HG03196 (cell line): ENCODE measurements at regions not wholly inside any gene's neighbourhood (a gene's known extent, or its start where the extent isn't known, plus 50 kb on each side); places are given as distances from the start of the nearest gene placed in this dataset.

Source experiments
- ATAC-seq: cut with Tn5 transposase; IDR thresholded peaks from one replicate; pipeline ENCODE4 v1.9.1; 2021; ENCODE audit not compliant: unreplicated experiment

- no peak for ATAC-seq
Measured at GRCh38 chr16:17676171-17676570, 205.4 kb upstream of the XYLT1 start.

DNA sequence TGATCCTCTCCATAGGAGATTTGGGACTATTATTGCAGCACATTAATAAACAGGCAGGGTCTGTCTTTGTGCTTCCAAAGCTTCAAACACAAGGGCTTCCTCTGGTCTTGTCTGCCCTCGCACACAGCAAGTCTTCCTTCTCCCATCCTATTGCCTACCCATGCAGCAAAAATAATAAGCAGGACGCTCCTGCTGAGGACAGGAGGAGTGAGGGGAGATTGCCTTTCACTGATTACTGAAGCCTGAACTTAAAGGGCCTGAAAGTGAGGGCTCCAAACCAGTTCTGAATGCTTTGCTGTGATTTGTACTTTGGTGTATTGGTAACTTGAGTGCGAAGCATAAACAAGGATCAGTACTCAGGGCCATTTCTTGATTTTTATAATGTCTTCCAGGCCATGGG, 197.6 kb upstream of the XYLT1 start:
- no peak for ATAC-seq

- no peak for ATAC-seq
Measured at GRCh38 chr16:17666293-17666692, 195.5 kb upstream of the XYLT1 start.

DNA sequence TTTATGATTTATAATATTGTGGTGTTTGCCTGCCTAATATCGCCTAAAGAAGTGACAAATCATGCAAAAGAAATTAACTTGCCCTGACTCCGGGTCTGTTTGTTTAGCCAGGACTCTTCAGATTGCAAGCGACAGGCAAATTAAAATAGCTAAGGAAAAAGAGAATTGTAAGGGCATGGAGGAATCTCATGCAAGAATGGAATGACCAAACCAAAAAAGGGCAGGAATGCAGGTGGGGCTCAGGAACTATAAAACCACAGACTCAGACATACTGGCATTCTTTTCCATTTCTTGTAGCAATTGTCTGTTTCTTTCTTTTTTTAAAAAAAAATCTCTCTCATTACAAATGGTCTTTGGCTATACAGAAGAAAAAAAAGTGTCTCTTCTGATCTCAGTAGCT, 188.1 kb upstream of the XYLT1 start:
- no peak for ATAC-seq

GRCh38 chr16:17657045-17657444, 186.3 kb upstream of the XYLT1 start:
- ATAC-seq = no peak

DNA sequence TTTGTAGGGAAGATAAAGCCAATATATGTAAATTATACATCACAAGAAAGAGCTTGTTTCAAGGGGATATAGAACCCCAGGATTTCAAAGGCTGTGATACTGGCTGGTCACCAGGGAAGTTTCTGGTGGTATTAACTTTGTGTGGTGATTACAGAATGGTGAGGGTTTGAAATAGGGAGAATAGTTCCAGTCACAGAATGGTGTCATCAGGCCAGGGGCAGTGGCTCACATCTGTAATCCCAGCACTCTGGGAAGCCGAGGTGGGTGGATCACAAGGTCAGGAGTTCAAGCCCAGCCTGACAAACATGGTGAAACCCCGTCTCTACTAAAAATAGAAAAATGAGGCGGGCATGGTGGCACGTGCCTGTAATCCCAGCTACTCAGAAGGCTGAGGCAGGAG, 183.8 kb upstream of the XYLT1 start:
- ATAC-seq = no peak

- ATAC-seq = no peak
Measured at GRCh38 chr16:17654142-17654541, 183.4 kb upstream of the XYLT1 start.

GRCh38 chr16:17647879-17648872, 177.4 kb upstream of the XYLT1 start:
- ATAC-seq = no peak

DNA sequence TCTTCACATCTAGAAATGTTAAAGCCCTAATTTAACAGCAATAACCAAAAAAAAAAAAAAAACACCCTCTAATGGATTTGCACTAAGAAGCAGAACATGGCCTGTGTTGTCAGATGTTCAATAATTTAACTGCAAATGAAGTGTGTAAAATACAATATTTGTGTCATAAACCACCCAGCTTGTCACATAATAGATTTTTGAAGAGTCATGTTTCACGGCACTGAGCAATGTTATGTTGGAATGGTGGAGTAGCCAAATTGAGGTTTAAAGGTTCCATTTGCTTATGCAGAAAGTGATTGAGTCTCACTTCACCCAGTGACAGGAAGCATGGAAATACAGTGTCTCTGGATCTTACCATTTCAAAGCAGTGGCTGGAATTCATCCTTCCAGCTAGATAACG, 173.2 kb upstream of the XYLT1 start:
- no peak for ATAC-seq

GRCh38 chr16:17641990-17642389, 171.2 kb upstream of the XYLT1 start:
- ATAC-seq = no peak

GRCh38 chr16:17638134-17638533, 167.4 kb upstream of the XYLT1 start:
- no peak for ATAC-seq

GRCh38 chr16:17635183-17635582, 164.4 kb upstream of the XYLT1 start:
- ATAC-seq = no peak

- no peak for ATAC-seq
Measured at GRCh38 chr16:17633181-17633951, 162.6 kb upstream of the XYLT1 start.

- no peak for ATAC-seq
Measured at GRCh38 chr16:17632667-17633066, 161.9 kb upstream of the XYLT1 start.

- ATAC-seq = no peak
Measured at GRCh38 chr16:17629936-17630335, 159.2 kb upstream of the XYLT1 start.

GRCh38 chr16:17628983-17629382, 158.2 kb upstream of the XYLT1 start:
- no peak for ATAC-seq

GRCh38 chr16:17622366-17622765, 151.6 kb upstream of the XYLT1 start:
- ATAC-seq = no peak

GRCh38 chr16:17619261-17619660, 148.5 kb upstream of the XYLT1 start:
- no peak for ATAC-seq

DNA sequence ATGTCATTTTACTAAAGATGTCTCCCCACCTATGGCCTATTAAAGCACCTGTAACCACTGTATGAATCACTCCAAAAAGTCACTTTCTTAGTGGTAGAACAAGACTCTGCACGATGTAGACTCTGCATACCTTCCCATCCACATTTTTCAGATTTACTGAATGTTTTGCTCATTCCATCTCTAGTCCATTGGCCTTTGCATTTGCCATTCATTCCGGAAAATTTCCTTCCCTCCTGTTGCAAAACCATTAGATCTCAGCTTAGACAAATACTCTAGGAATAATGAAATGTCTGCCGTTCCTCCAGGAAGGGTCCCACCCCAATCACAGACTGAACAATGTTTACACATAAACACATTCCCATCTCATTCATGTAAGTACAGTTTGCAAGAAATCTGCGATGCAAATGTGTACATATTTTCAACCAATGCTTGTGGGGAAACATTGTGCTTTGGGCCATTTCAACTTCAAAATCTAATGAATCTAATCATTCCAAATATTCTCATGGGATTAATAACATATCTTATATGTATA, 146.3 kb upstream of the XYLT1 start:
- no peak for ATAC-seq

- no peak for ATAC-seq
Measured at GRCh38 chr16:17612336-17612735, 141.6 kb upstream of the XYLT1 start.

DNA sequence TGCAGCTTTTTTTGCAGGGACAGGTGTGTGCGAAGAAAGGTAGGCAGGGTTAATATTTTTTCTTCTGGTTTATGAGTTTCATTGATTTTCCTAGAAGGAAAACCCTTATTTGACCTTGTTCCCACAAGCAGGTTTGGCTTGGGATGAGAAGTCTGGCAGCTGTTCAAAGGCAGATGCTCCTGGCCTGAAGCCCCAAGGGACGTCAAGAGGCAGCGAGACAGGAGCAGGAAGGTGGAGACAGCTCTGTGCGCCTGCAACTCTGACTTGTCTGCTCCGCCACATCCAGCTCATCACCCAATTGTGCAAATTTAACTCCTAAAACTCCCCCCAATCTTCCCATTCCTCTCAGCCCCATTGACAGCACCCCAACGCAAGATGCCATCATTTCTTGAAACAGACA, 136.8 kb upstream of the XYLT1 start:
- ATAC-seq = no peak

DNA sequence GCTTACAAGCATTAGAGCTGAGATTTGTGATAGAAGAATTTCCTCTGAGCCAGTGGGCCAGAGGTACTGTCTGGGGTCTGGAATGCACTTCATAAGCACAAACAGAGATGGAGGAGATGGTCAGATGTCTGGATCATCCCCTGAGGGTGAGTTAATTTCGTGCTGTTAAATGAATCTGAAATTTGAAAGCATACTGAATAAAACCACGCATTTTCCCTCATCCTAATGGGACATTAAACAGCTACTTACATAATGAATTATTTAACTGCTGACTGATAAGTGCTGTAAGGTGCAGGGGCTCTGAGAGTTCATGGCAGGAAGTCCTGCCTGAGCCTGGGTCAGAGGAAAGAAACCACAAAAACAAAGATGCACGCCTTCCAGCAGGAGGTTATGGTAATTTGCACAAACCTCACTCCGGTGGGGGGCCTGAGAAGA, 136.3 kb upstream of the XYLT1 start:
- ATAC-seq = no peak
